Parathyroid adenoma (tissue), 2 donors: ENCODE measurements at regions not wholly inside any gene's neighbourhood (a gene's known extent, or its start where the extent isn't known, plus 50 kb on each side); places are given as distances from the start of the nearest gene placed in this dataset.

Experiments
- H2AFZ ChIP-seq: fragments of 300-600 bp; sonication (generic); one replicate; pipeline ENCODE4 v1.7.0; 2017; ENCODE audit warnings: antibody characterized with exemption, mild to moderate bottlenecking
- H3K27ac ChIP-seq: fragments of 300-600 bp; sonication (generic); one replicate; pipeline ENCODE4 v1.7.0; 2017
- H3K27me3 ChIP-seq: fragments of 300-600 bp; sonication (generic); one replicate; pipeline ENCODE4 v1.7.0; 2017; ENCODE audit warnings: low read length; ENCODE audit not compliant: control insufficient read depth, insufficient read depth
- H3K36me3 ChIP-seq: fragments of 300-600 bp; sonication (generic); one replicate; pipeline ENCODE4 v1.7.0; 2017; ENCODE audit warnings: low read length; ENCODE audit not compliant: control insufficient read depth, insufficient read depth
- H3K4me1 ChIP-seq: fragments of 300-600 bp; sonication (generic); one replicate; pipeline ENCODE4 v1.7.0; 2017; ENCODE audit warnings: control low read depth
- H3K4me2 ChIP-seq: fragments of 300-600 bp; sonication (generic); one replicate; pipeline ENCODE4 v1.7.0; 2017; ENCODE audit warnings: low read length
- H3K4me3 ChIP-seq: fragments of 300-600 bp; sonication (generic); one replicate; pipeline ENCODE4 v1.7.0; 2017; ENCODE audit warnings: low read depth, low read length
- H3K79me2 ChIP-seq: fragments of 300-600 bp; sonication (generic); one replicate; pipeline ENCODE4 v1.7.0; 2017; ENCODE audit warnings: control low read depth
- H3K9ac ChIP-seq: fragments of 300-600 bp; sonication (generic); one replicate; pipeline ENCODE4 v1.7.0; 2017; ENCODE audit warnings: mild to moderate bottlenecking
- H3K9me3 ChIP-seq: fragments of 300-600 bp; sonication (generic); one replicate; pipeline ENCODE4 v1.7.0; 2017; ENCODE audit warnings: low read length; ENCODE audit not compliant: control insufficient read depth
- CTCF ChIP-seq: fragments of 300-600 bp; sonication (generic); IDR thresholded peaks from one replicate; pipeline ENCODE4 v1.7.0; 2017; ENCODE audit warnings: antibody characterized with exemption, mild to moderate bottlenecking
- donor health status: primary hyperparathyroidism.

- Histone ChIP-seq H3K4me2 (no peak overlapping the region), H3K27me3 (no peaks in the 10 kb centered on the region), H3K27ac (no peak overlapping the region), H3K36me3 (no peaks in the 10 kb centered on the region), H3K4me3 (no peak overlapping the region), H3K4me1 (no peaks in the 10 kb centered on the region), H3K9ac (no peak overlapping the region), H3K79me2 (no peaks in the 10 kb centered on the region), H2AFZ (no peak overlapping the region), H3K9me3 (no peaks in the 10 kb centered on the region)
- TF ChIP-seq CTCF, result no peak
Measured at GRCh38 chrX:45320191-45320590, 119.5 kb upstream of the DIPK2B start.

GRCh38 chrX:45309801-45310200 is 109.1 kb upstream of the DIPK2B start:
- Histone ChIP-seq H3K9me3 (no peaks in the 10 kb centered on the region), H3K36me3 (no peaks in the 10 kb centered on the region), H3K27me3 (no peaks in the 10 kb centered on the region), H2AFZ (no peak overlapping the region), H3K9ac (no peak overlapping the region), H3K27ac (no peak overlapping the region), H3K4me2 (no peak overlapping the region), H3K4me3 (no peak overlapping the region), H3K79me2 (no peaks in the 10 kb centered on the region), H3K4me1 (no peaks in the 10 kb centered on the region)
- TF ChIP-seq CTCF, result no peak

- Histone ChIP-seq H3K4me2 (no peak overlapping the region), H3K27me3 (no peaks in the 10 kb centered on the region)
Measured at GRCh38 chrX:45309096-45309495, 108.4 kb upstream of the DIPK2B start.

GRCh38 chrX:45306794-45307193 is 106.1 kb upstream of the DIPK2B start:
- no peak overlapping the region for H3K4me2 ChIP-seq
- no peaks in the 10 kb centered on the region for H3K9me3 ChIP-seq
- H3K4me3 ChIP-seq, result no peak overlapping the region
- H3K9ac ChIP-seq, result no peak overlapping the region
- no peaks in the 10 kb centered on the region for H3K36me3 ChIP-seq
- H2AFZ ChIP-seq, result no peak overlapping the region
- no peaks in the 10 kb centered on the region for H3K27me3 ChIP-seq
- TF ChIP-seq CTCF, result no peak
- no peak overlapping the region for H3K27ac ChIP-seq
- no peaks in the 10 kb centered on the region for H3K4me1 ChIP-seq
- no peaks in the 10 kb centered on the region for H3K79me2 ChIP-seq

More at GRCh38 chrX:45309096-45309495, 108.4 kb upstream of the DIPK2B start:
- Histone ChIP-seq H3K9ac (no peak overlapping the region), H3K79me2 (no peaks in the 10 kb centered on the region), H3K9me3 (no peaks in the 10 kb centered on the region), H3K27ac (no peak overlapping the region), H2AFZ (no peak overlapping the region), H3K36me3 (no peaks in the 10 kb centered on the region), H3K4me1 (no peaks in the 10 kb centered on the region), H3K4me3 (no peak overlapping the region)
- no peak for TF ChIP-seq CTCF

GRCh38 chrX:45300638-45301037 is 100.0 kb upstream of the DIPK2B start:
- Histone ChIP-seq H3K9ac (no peak overlapping the region), H3K36me3 (no peaks in the 10 kb centered on the region), H3K4me2 (no peak overlapping the region), H3K9me3 (no peaks in the 10 kb centered on the region), H3K4me1 (no peaks in the 10 kb centered on the region), H3K27ac (no peak overlapping the region), H3K4me3 (no peak overlapping the region), H2AFZ (no peak overlapping the region), H3K27me3 (no peaks in the 10 kb centered on the region), H3K79me2 (no peaks in the 10 kb centered on the region)
- no peak for TF ChIP-seq CTCF
